ENCODE measurements at regions not wholly inside any gene's neighbourhood (a gene's known extent, or its start where the extent isn't known, plus 50 kb on each side); places are given as distances from the start of the nearest gene placed in this dataset.

DNA sequence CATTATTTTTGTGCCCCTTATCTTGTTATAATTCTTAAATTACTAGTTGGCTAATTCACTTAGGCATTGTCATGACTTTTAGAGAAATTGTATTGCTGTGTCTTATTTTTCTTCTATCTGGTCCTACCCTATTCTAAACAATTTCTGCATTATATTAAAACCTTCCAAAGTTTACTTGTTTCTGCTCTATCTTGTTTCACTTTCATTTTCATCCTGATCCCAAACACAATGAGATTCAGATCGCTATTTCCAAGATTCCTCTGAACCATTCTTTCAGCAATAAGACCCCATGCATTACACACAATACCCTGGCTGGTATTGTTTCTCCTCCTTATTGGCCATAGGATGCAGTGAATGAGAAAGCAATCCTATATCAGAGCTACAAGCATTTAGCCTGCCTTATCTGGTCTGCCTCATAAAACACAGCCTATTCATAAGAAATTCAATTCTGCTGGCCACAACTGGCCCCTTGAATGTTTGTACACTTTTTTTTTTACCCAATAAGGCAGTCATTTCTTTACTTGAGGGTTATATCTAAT lies 69.9 kb upstream of the POU3F2 start:
- no peak for DNase-seq (ENCODE audit: low read depth, low spot score)
- POLR2A ChIA-PET = no interaction called here
- CTCF ChIA-PET = no interaction called here
- TF ChIP-seq, protein P1, sequence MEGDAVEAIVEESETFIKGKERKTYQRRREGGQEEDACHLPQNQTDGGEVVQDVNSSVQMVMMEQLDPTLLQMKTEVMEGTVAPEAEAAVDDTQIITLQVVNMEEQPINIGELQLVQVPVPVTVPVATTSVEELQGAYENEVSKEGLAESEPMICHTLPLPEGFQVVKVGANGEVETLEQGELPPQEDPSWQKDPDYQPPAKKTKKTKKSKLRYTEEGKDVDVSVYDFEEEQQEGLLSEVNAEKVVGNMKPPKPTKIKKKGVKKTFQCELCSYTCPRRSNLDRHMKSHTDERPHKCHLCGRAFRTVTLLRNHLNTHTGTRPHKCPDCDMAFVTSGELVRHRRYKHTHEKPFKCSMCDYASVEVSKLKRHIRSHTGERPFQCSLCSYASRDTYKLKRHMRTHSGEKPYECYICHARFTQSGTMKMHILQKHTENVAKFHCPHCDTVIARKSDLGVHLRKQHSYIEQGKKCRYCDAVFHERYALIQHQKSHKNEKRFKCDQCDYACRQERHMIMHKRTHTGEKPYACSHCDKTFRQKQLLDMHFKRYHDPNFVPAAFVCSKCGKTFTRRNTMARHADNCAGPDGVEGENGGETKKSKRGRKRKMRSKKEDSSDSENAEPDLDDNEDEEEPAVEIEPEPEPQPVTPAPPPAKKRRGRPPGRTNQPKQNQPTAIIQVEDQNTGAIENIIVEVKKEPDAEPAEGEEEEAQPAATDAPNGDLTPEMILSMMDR (IDR thresholded peaks at IDR 0.05; ENCODE audit: insufficient read depth, low read length, missing control alignments) = no peak
- H3K4me3 ChIP-seq (ENCODE audit: low read depth, low read length) = peak overlapping the region; percentile 32; the same call in 1 of the 2 replicates

DNA sequence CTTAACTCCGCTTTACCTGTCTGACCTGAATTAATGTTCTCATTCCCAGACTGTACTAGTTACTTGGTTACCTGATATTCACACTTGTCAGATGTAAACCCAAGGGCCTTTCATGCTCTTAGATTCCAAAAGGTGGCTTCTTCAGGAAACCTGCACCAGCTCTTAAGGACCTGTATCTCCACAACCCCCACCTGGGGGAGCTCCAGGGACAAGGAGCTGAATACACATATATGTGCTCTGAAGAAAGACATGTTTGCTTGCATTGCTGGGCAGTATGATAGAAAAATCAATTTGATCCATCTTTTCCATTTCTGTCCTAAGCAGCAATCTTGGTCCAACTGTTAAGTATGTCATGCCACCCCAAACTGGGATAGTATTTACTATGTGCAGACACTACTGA lies 64.8 kb upstream of the POU3F2 start:
- ChIA-PET CTCF (no interaction called here), POLR2A (no interaction called here)
- H3K4me3 ChIP-seq (ENCODE audit: low read depth, low read length) = no peak overlapping the region
- TF ChIP-seq, protein P1 (IDR thresholded peaks at IDR 0.05; ENCODE audit: insufficient read depth, low read length, missing control alignments) = no peak
- no peak for DNase-seq (ENCODE audit: low read depth, low spot score)

DNA sequence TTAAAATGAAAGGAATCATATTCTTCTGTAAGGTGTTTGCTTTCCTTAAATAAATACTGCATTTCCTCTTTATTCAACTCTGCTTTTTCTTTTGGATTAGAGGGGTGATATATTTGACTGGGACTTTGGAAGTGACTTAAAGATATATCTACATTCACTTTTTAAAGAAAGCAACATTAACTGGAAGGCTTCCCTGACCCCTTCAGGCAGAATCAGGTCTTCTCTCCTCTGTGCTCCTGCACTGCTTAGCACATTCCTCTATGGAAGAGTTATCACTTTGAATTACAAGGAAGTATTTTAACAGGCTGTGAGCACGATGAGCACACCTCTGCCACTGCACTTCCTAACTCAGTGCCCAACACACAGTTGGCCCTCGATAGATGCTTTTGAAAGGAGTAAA lies 59.2 kb upstream of the POU3F2 start:
- ChIA-PET CTCF (no interaction called here), POLR2A (no interaction called here)
- TF ChIP-seq, protein P1 (IDR thresholded peaks at IDR 0.05; ENCODE audit: insufficient read depth, low read length, missing control alignments) = no peak
- no peak for DNase-seq (ENCODE audit: low read depth, low spot score)
- no peak overlapping the region for H3K4me3 ChIP-seq (ENCODE audit: low read depth, low read length)

DNA sequence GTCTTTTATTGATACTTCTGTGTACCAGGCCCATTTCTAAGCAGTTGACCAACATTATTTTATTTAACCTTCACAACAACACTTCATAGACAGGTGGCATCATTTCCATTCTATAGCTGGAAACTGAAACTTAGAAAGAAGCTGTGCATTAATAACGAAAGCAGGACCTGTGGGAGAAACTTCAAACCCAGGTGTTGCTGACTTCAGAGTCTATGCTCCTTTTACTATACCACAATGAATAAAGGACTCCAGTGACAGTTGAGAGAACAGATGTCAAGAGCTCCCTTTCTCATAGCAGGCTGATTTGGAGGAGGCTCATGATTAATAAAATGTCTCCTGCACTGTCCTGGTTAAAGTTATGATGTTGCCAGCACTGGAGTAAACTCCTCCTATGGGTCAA lies 56.6 kb upstream of the POU3F2 start:
- ChIA-PET POLR2A (no interaction called here), CTCF (no interaction called here)
- no peak overlapping the region for H3K4me3 ChIP-seq (ENCODE audit: low read depth, low read length)
- TF ChIP-seq, protein P1 (IDR thresholded peaks at IDR 0.05; ENCODE audit: insufficient read depth, low read length, missing control alignments) = no peak
- no peak for DNase-seq (ENCODE audit: low read depth, low spot score)

DNA sequence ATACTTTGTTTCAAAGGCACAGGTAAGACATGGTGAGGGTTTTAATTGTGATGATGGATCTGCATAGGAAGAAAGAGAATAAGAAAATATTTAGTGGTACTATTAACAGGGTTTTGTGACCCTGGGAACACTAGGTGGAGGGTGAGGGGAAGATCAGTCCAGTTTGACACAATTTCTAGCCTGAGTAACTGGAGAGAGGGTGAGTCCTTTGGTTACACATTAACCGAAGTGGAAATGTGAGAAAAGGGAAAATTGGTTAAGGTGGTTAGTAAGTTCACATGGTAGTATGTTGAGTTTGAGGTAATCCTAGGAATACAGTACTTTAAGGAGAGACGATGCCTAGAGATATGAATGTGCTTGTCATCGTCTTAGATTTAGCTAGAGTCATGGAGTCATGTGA lies 54.8 kb upstream of the POU3F2 start:
- TF ChIP-seq, protein P1 (IDR thresholded peaks at IDR 0.05; ENCODE audit: insufficient read depth, low read length, missing control alignments) = no peak
- ChIA-PET POLR2A (no interaction called here), CTCF (no interaction called here)
- DNase-seq (ENCODE audit: low read depth, low spot score) = no peak
- H3K4me3 ChIP-seq (ENCODE audit: low read depth, low read length) = no peak overlapping the region

DNA sequence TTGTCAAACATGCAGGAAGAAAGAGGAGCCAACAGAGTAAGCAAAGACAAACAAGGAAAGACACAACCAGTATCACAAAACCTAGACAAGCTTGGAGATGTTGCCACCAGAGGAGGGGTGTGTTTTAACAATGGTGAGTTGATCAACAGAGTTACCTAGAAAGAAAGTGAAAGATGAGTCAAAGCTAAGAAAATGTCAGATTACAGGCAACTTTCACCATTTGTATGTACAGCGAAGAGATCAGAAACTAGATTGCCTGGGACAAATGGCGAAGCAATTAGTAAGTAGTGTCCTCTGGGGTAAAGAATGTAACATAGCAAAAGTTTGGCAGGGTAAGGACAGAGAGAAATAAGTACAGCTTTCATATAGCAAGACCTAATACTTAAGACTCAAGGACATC lies 51.6 kb upstream of the POU3F2 start:
- TF ChIP-seq, protein P1 (IDR thresholded peaks at IDR 0.05; ENCODE audit: insufficient read depth, low read length, missing control alignments) = no peak
- CTCF ChIA-PET = no interaction called here
- H3K4me3 ChIP-seq (ENCODE audit: low read depth, low read length) = no peak overlapping the region
- POLR2A ChIA-PET = no interaction called here
- no peak for DNase-seq (ENCODE audit: low read depth, low spot score)
